GM12873 (cell line): ENCODE measurements at regions not wholly inside any gene's neighbourhood (a gene's known extent, or its start where the extent isn't known, plus 50 kb on each side); places are given as distances from the start of the nearest gene placed in this dataset.

Experiments
- TF ChIP-seq, protein P1 (sequence below): IDR thresholded peaks from 2 replicates; pipeline ENCODE4 v1.5.1; 2012; ENCODE audit warnings: low read depth, mild to moderate bottlenecking, moderate library complexity, low read length, control low read depth; ENCODE audit not compliant: insufficient read depth; ENCODE audit errors: missing control alignments

DNA sequence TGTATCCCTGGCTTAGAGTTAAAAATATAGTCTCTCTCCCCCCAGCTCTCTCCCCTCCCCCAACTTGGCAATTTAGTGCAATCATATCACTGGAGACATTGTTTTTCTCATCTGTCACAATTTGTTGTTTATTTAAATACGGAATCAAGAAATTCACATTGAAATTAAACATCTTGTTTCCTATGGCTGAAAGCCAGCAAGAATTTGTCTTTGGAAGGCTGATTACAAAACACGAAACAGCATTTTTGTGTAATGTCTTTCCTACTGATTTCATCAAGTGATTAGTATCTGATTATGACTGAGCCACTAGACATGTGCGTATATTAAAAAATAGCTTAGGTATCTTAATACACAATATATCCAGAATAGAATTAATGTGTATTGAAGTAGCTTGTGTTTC lies 119.7 kb downstream of the LYPLAL1 start:
- TF ChIP-seq, protein P1, sequence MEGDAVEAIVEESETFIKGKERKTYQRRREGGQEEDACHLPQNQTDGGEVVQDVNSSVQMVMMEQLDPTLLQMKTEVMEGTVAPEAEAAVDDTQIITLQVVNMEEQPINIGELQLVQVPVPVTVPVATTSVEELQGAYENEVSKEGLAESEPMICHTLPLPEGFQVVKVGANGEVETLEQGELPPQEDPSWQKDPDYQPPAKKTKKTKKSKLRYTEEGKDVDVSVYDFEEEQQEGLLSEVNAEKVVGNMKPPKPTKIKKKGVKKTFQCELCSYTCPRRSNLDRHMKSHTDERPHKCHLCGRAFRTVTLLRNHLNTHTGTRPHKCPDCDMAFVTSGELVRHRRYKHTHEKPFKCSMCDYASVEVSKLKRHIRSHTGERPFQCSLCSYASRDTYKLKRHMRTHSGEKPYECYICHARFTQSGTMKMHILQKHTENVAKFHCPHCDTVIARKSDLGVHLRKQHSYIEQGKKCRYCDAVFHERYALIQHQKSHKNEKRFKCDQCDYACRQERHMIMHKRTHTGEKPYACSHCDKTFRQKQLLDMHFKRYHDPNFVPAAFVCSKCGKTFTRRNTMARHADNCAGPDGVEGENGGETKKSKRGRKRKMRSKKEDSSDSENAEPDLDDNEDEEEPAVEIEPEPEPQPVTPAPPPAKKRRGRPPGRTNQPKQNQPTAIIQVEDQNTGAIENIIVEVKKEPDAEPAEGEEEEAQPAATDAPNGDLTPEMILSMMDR: no peak

DNA sequence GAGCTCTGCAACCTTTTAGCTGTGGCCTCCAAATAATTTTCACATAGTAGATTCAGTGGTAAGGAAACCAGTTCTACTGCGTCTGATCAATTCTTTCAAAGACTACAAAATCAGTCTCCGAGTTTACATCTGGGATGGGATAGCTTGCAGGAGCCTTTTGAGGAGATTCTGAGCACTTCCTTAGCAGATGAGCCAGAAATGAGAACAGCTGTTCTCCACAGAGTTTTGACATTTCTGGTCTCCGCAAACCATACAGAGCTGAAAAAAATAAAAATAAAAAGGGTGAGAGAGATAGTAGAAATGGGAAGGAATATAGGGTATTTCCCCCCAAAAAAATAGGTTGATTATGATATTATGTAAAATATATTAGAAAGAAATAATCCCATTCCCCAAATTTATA lies 119.3 kb downstream of the LYPLAL1 start:
- TF ChIP-seq, protein P1: no peak

DNA sequence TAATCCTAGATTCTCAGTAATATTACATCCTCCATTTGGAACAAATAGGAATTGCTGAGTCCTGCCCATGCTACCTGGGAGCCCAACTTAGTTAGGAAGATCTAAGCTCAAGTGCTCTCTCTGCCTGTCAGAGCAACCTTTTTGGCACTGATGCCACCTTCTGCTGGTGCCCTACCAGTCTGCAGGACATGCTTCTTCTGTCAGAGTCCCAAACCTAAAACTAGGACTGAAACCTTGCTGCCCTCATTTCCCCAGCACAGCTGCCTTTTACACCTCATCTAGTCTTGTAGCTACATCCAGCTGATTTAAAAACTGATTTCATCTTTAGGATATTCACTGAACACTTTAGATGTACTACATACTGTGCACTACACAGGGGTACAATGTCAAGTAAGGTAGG lies 118.7 kb downstream of the LYPLAL1 start:
- TF ChIP-seq, protein P1: no peak

DNA sequence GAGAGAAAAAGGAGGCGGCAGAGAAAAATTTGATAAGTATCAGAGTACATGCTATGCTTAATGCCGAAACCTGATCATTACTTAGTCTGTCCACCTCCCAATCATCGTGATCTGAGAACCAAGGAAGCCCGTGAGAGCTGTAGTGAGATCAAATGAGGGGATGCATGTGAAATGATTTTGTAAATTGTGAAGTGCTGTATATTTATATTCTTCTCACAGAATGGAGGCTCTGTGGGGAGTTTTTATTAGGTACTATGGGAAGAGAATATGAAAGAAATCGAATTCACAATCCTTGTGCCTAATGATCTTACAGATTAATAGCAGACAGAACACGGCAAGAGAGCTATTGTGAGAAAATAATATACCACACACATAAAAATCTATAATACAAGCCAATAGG lies 115.5 kb downstream of the LYPLAL1 start:
- TF ChIP-seq, protein P1: no peak

DNA sequence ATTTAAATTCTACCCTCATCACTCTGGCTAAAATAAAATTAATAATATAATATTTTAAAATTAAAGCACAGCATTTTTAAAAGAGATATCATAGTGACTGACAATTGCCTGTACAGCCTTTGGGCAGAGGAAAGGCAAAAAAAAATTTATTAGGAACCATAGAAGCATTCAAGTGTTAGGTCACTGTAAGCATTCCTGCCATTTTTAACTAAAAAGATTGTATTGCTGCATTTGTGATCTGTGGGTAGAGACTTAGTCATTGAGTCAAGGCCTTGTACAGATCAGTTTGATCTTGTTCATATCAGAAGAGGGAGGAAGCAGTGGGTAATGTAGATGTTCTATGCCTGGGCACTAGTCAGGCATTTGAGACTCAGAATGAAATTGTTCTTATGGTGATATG lies 109.9 kb downstream of the LYPLAL1 start:
- TF ChIP-seq, protein P1: no peak

DNA sequence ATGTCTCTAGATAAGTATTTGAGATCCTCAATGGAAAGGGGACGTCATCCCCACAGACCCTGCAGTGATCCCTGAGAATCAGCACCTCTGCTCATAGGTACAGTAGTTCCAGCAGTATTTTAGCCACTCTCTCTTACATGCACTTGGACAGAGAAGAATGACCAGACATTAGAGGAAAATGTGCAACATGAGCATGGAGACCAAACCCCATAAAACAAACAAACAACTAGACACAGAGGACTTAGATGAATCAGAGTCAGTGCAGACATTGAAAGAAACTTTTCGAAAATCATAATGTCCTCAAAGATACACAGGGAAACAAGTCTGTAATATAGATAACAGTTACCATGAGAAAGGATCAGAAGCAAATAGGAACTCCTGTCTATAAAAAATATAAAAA lies 108.2 kb downstream of the LYPLAL1 start:
- TF ChIP-seq, protein P1: no peak

DNA sequence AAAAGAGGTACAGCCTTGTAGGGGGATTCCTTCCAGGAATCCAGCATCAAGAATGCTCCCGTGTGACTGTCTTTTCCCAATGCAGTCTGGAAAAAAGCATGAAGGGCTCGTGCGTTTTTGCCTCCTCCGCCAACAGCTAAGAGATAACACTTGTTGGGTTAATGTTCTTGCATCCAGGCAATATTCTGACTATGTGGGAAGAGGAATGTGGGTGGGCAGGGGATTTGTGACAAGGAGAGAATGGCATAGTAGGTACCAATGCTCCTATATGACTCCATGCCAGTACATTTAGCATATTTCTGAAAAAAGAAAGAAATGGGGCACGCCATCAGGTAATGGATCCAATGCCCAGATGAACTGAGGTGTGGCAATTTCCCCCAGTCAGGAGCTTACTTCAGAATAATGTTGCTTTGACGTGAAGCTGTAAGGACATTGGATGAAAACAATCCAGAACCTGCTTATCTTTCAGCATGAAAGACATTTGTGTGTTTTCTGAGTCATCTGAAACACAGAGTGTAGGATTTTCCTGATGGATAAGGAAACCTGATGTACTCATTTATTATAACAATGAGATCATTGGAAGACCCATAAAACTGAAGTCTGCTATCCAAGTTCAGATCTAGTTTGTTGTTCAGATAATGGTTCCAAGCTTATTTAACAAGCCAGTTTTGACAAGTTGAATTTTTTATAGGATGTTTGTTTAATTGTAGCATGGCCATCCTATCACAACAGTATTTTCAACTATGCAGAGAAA lies 105.5 kb downstream of the LYPLAL1 start:
- TF ChIP-seq, protein P1: no peak
